T47D (cell line): ENCODE measurements at regions not wholly inside any gene's neighbourhood (a gene's known extent, or its start where the extent isn't known, plus 50 kb on each side); places are given as distances from the start of the nearest gene placed in this dataset.
"Not testable (repeated sequence)": the region's sequence is repeated elsewhere in the genome, so short reads cannot be mapped to it uniquely, and the experiment has no call there.

Experiments used
- DNase-seq, 2 experiments: peaks; one replicate each; pipeline versions ENCODE4 v3.0.0 to v3.0.0-alpha.2; 2011 to 2012; ENCODE audit warnings: low read depth in 1 of 2, low spot score in 1 of 2
- JUND ChIP-seq: IDR thresholded peaks from 2 replicates; pipeline ENCODE4 v1.6.1; 2012; ENCODE audit warnings: low read depth
- in situ Hi-C: cut with HindIII; loops from 2 replicates; pipeline ENCODE4 v1.10.0; 2016; ENCODE audit warnings: low sequenced_read_pairs, low pct_unique_long_range_greater_than_20kb

GRCh38 chr2:89756616-89757015 lies 1065.1 kb downstream of the RPIA start:
- DNase-seq, in situ Hi-C loops: not testable (repeated sequence)

- DNase-seq, in situ Hi-C loops: not testable (repeated sequence)
These were observed 1067.0 kb downstream of the RPIA start for GRCh38 chr2:89758332-89759026.

- in situ Hi-C loops, DNase-seq: not testable (repeated sequence)
These were observed 1069.3 kb downstream of the RPIA start for GRCh38 chr2:89760762-89761161.

- in situ Hi-C loops, DNase-seq: not testable (repeated sequence)
These were observed 1069.7 kb downstream of the RPIA start for GRCh38 chr2:89761171-89761570.

GRCh38 chr2:89761863-89762262 lies 1070.4 kb downstream of the RPIA start:
- in situ Hi-C loops, DNase-seq: not testable (repeated sequence)

GRCh38 chr2:89762461-89763253 lies 1071.2 kb downstream of the RPIA start:
- DNase-seq, in situ Hi-C loops: not testable (repeated sequence)

GRCh38 chr2:89763254-89763580 lies 1071.7 kb downstream of the RPIA start:
- in situ Hi-C loops, result no loop called here
- no peak for DNase-seq
- TF ChIP-seq JUND, result no peak

GRCh38 chr2:89763581-89764485 lies 1072.4 kb downstream of the RPIA start:
- no peak for DNase-seq
- in situ Hi-C loops, result no loop called here
- TF ChIP-seq JUND, result no peak

GRCh38 chr2:89764571-89765360 lies 1073.3 kb downstream of the RPIA start:
- DNase-seq, in situ Hi-C loops: not testable (repeated sequence)

- DNase-seq, in situ Hi-C loops: not testable (repeated sequence)
These were observed 1073.9 kb downstream of the RPIA start for GRCh38 chr2:89765361-89765718.

- in situ Hi-C loops, DNase-seq: not testable (repeated sequence)
These were observed 1074.9 kb downstream of the RPIA start for GRCh38 chr2:89766141-89766990.

- in situ Hi-C loops, result not testable (repeated sequence)
These were observed 1075.6 kb downstream of the RPIA start for GRCh38 chr2:89767058-89767457.

More at GRCh38 chr2:89767058-89767457, 1075.6 kb downstream of the RPIA start:
- DNase-seq, result not testable (repeated sequence)
